Right hindlimb (tissue), 1 donor: ENCODE measurements at regions not wholly inside any gene's neighbourhood (a gene's known extent, or its start where the extent isn't known, plus 50 kb on each side); places are given as distances from the start of the nearest gene placed in this dataset.

Source experiments
- DNase-seq: peaks from one replicate; pipeline ENCODE4 v3.0.0-alpha.2; 2018

DNA sequence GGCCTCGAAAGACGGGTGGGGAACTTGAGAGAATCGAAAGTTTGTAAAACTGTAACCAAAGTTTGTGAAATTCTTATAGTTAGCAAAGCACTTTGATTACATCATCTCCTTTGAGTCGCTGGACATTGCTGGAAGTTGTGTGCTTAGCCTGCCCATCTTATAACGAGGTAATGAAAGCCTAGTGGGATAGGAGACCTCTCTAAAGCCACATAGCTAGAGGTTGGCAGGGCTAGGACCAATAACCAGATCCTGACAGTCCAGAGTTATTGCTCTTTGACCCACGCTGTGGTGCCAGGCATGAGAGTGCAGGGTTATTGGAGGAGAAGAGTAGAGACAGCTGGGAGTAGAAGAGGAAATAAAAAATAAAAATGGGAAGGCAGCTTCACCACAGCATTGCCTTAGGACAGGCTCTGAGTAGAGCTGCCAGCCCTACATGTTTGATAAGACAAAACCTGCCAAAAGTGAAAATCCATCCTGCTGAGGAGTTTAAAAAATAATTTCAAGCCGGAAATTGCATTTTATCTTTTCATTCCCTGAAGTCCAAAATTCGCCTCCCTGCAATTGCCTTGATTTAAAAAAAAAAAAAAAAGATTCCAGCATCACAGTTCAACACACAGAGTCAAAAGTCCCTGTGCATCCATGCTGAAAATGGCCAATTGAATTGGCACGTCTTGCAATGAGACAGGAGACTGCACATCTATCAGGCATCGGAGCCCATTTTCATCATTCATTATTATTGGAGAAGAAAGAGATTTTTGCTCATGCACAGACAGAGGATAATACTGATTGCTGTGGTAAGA is 225.5 kb upstream of the POU2AF2 start:
- no peak for DNase-seq

GRCh38 chr11:111019451-111019850 is 226.1 kb upstream of the POU2AF2 start:
- no peak for DNase-seq

DNA sequence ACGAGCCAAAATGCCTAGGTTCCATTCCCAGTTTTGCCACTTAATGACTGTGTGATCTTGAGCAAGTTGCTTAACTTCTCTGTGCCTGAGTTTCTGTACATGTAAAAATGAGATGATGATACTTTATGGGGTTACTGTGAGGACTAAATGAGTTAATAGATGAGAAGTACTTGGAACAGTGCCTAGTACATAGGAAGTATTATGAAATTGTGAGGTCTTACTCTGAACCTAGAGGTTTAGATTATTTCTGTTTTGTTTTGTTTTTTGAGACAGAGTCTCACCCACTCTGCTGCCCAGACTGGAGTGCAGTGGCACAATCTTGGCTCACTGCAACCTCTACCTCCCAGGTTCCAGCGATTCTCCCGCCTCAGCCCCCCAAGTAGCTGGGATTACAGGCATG is 227.0 kb upstream of the POU2AF2 start:
- DNase-seq, result no peak

- DNase-seq, result peak; percentile 33
These were observed 233.0 kb upstream of the POU2AF2 start for GRCh38 chr11:111012491-111012890.

GRCh38 chr11:111011275-111011594 is 234.3 kb upstream of the POU2AF2 start:
- DNase-seq, result no peak

DNA sequence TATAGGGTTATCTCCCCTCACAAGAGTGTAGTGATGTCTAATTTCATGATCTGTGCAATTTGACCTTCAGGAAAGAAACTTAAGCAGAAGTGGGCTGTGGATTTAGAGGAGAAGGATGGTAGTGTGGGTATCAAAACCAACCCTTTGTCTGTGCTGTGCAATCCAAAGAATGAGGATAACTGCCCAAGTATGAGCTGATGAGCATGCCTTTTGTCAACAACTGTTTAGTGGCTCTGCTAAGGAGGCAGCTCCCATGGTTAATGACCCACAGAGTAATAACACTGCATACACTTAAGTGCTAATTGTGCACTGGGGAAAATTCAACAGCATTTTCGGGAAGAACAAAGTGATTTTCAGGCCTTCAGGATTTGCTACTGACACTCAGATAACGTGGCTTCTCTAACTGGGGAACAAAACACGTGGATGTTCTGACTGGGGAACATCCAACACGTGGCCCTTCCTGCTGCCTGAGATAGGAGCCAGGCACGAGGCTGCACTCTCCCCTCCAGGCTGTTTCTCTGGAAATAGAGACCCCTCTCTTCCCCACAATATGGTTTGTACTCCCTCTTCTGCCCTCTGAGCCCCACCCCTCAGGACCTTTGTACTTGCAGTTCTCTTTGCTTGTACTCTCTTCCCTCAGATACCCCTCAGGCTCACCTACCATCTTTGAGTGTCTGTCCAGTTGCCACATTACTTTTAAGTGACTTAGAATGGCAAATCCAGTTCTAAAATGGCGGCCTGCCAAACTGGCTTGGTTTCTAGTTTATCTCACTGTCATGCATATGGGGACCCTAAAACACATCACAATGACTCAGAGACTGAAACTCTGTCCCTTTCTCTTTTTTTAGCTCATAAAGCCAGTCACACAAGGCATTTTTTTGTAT is 234.9 kb upstream of the POU2AF2 start:
- no peak for DNase-seq

DNA sequence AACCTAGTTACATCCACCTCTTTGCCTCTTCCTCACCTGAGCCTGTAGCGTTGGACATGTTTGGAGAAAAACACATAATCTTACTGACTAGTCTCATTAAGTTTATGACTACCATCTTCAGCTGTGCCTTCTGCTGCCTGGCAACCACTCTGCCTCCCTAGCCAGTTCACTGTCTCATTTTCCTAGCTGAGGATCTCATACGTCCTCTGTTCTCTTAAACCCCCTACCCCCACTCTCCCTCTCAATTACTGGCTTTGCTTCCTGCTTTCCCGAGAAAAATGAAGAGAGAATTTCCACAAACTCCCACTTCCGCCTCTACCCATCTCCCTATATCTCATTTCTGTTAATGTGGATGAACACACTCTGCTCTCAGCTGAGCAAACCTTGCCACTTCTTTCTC is 239.3 kb upstream of the POU2AF2 start:
- DNase-seq, result no peak

DNA sequence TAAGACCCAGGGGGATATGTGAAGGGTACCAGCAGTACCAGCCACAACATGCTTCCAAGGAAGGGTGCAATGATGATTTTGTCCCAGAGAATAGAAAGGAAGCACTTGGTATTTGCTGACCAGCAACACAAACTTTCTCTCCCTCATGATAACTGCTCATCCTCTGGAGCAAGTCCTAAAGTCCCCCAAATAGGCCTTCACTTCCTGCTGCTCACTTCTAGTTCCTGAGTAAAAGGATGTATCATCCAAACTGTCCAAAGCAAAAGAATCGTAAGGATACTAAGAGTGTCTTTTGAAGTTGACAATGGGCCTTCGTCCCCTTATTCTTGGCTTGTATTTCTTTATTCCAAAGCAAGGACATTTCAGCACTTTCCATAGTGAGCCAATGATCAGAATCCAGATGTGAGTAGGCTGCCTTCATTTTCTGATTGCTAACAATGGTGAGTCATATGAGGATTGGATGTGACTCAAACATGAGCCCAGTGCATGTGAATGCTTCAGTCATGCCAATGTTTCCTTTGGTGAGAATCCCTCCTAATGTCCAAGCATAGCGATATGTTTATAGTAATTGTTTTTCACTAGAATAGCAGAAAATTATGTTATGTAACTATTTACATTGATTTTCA is 243.4 kb upstream of the POU2AF2 start:
- DNase-seq, result no peak

GRCh38 chr11:111001081-111001430 is 244.5 kb upstream of the POU2AF2 start:
- DNase-seq, result no peak

- no peak for DNase-seq
These were observed 245.0 kb upstream of the POU2AF2 start for GRCh38 chr11:111000400-111001080.

GRCh38 chr11:110992481-110992880 is 253.0 kb upstream of the POU2AF2 start:
- no peak for DNase-seq

GRCh38 chr11:110991661-110992355 is 253.7 kb upstream of the POU2AF2 start:
- DNase-seq, result no peak

DNA sequence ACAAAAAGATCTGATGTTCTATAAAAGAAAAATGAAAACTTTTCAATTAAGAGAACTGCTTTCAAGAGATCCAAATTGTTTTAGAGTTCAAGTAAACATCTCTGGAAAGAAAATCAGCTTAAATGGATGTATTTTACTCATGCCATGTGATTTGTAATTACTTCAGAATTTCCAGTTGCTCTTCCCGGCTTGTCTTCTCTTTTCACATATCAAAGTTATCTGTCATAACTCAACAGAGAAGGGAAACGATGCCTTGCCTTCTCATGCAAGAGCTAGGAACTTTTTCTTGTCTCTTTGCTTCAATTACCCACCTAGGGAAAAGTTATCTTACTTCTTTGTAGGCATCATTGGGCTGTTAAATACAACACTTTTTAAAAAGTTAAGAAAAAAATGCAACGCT is 255.2 kb upstream of the POU2AF2 start:
- DNase-seq, result no peak

DNA sequence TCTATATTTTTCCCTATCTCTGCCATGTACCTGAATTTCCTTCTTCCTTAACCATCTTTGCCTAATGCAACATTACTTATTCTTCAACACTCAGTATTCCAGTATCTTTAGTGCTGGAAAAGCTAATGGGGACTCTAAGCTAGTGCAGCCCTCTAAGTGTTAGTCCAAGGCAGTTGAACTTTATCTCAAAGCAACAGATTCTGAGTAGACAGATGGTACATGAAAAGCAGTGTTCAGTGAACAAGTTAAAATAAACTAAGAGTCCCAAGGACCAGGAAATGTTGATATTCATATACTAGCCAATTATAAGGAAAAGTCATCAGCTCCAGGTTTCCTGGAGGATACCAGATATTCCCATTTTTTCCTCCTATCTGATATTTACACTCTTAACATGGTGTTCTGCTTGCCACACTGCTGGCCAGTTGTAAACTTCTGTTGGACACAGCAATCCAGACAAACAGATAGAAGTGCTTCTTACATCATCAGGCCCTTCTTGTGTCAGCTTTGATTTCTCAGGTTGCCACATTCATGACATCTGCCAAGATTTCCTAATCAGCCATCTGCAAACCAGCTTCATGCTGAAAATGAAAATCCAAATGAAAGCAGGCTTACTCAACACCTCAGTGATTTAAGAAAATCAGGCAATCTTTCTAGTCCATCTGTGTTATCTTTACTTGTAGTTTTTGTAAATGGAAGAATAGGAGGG is 255.9 kb upstream of the POU2AF2 start:
- no peak for DNase-seq

DNA sequence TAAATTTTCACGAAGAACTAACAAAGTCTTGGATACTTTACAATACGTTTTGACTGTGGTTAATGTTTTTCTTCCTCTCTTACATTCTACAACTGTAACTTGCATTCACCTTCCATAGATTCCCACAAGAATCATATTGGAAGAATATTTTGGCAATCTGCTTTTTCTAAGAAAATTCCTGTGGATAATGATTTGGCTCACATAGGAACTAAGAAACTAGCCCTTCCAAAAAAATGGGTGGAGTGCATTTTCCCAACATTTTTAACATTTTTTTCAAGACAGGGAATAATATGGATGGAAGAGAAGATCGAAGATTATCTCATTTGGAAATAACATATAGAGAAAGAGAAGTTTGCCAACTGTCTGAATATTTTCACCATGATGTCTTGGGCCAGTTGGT is 256.9 kb upstream of the POU2AF2 start:
- DNase-seq, result no peak

DNA sequence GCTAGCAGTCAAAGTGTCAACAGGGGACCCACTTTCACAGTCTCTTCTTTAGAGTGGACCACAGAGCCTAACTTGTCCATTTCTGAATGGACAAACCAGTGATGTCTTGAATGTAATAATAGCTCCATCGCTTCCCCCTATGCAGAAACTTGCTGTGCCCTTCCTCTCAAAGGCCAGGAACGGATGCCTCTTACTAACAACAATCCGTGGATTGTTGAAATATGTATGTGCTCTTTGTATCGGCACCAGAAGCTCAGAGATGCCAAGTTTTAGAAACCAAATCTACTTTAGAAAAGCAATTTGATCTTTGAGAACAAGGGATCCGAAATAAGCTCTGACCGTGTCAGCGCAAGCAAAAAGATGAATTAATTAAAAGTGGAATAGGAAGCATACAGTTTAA is 259.5 kb upstream of the POU2AF2 start:
- DNase-seq, result no peak

GRCh38 chr11:110985547-110985946 is 260.0 kb upstream of the POU2AF2 start:
- no peak for DNase-seq

DNA sequence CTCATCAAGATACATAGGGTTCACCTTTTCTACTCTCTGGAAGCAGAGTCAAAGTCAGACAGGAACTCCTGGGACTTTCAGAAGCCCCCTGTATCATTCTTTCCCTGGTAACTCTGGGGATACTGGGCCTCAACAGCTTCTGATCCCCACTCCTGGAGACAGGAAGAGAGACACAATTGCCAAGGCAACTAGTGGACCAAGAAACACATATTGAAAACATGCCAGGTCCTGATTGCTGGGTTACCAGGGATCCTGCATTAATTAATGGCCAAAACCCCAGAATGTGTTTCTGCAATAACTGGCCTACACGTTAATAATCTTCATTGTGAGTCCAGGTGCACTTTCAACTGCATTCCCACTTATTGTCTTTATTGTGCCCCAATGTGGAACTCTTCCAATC is 260.8 kb upstream of the POU2AF2 start:
- DNase-seq, result no peak

- no peak for DNase-seq
These were observed 261.4 kb upstream of the POU2AF2 start for GRCh38 chr11:110984147-110984546.

DNA sequence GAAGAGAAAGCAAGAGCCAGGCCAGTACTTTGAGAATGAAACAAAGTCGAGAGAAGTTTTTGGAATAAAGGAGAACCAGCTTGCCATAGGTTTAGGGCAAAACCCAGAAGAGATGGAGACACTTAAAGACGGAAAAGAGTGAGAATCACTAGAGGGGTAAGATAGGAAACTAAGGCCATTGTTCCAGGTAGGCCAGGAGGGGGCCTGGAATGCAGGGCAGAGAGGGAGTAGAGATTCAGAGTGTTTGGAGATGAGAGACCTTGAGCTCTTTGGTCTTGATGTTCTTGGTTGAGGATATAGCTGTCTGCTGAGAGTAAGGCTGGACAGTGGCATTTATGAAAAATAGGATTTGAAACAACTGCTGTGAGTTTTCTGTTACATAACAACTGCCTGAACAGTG is 263.3 kb upstream of the POU2AF2 start:
- DNase-seq, result no peak

DNA sequence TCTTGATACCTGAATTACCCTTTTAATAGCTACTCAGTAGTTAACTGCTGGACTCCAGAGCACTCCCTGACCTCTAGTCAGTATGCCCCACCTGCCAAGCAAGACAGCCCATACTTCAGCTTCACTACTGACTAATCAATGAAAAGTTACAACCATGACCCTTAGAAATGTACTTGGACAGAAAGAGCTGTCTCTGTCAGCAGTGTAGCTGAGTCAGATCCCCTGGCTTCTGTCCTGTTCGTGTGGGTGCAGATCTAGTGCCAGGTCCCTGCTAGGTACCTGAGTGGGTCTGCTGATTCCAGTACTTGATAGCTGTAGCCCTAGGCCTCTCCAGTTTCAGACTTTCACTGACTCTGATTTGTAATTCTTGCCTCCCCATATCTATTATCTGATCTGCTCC is 265.8 kb upstream of the POU2AF2 start:
- no peak for DNase-seq

DNA sequence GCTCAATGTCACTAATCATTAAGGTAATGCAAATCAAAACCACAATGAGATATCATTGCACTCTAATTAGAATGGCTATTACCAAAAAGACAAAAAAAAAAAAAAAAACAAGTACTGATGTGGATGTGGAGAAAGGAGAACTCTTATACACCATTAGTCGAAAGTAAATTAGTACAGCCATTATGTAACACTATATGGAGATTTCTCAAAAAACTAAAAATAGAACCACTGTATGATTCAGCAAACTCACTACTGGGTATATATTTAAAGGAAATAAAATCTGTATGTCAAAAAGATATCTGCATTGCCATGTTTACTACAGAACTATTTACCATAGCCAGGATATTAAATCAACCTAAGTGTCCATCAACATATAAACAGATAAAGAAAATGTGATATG is 265.4 kb upstream of the ARHGAP20 start:
- no peak for DNase-seq
